ENCODE measurements at regions not wholly inside any gene's neighbourhood (a gene's known extent, or its start where the extent isn't known, plus 50 kb on each side); places are given as distances from the start of the nearest gene placed in this dataset.

- no peak for TF ChIP-seq ZNF678 (CRISPR knock-in tag; IDR thresholded peaks at IDR 0.05)
- TF ChIP-seq ZFP82 (CRISPR knock-in tag; IDR thresholded peaks at IDR 0.05; ENCODE audit: borderline replicate concordance): peak; percentile 93; the same call in 1 of the 2 replicates
- TF ChIP-seq SMAD3 (CRISPR knock-in tag; IDR thresholded peaks at IDR 0.05): peak; percentile 94
- peak; percentile 82 for TF ChIP-seq CREM (IDR thresholded peaks at IDR 0.05)
- no peak for TF ChIP-seq CREM (CRISPR knock-in tag; IDR thresholded peaks at IDR 0.05)
- peak; percentile 51 for TF ChIP-seq TFE3 (CRISPR knock-in tag; IDR thresholded peaks at IDR 0.05)
- TF ChIP-seq PAWR (CRISPR knock-in tag; IDR thresholded peaks at IDR 0.05; ENCODE audit: borderline replicate concordance): no peak
- TF ChIP-seq PRMT3 (CRISPR knock-in tag; IDR thresholded peaks at IDR 0.05; ENCODE audit: borderline replicate concordance, low read depth): 0 out of 2 replicates have a peak, but pooled peaks have one; percentile 20
- TF ChIP-seq PHF8 (CRISPR knock-in tag; IDR thresholded peaks at IDR 0.05): 0 out of 2 replicates have a peak, but pooled peaks have one; percentile 18
- peak; percentile 95; the same call in 1 of the 2 replicates for TF ChIP-seq MIER3 (CRISPR knock-in tag; IDR thresholded peaks at IDR 0.05; ENCODE audit: borderline replicate concordance)
- peak; percentile 66; the same call in 1 of the 2 replicates for TF ChIP-seq PLSCR1 (CRISPR knock-in tag; IDR thresholded peaks at IDR 0.05; ENCODE audit: borderline replicate concordance)
- 0 out of 2 replicates have a peak, but pooled peaks have one; percentile 43 for TF ChIP-seq AKAP8 (CRISPR knock-in tag; IDR thresholded peaks at IDR 0.05)
- TF ChIP-seq TP53 (CRISPR knock-in tag; conservative IDR thresholded peaks at IDR 0.05): no peak
- TF ChIP-seq CEBPB (IDR thresholded peaks at IDR 0.05; ENCODE audit: borderline replicate concordance, low read depth, low read length): no peak
- no peak for TF ChIP-seq ZNF383 (CRISPR knock-in tag; IDR thresholded peaks at IDR 0.05; ENCODE audit: borderline replicate concordance)
- no peak for TF ChIP-seq IRX3 (CRISPR knock-in tag; IDR thresholded peaks at IDR 0.05; ENCODE audit: borderline replicate concordance, low read depth)
- peak; percentile 97 for TF ChIP-seq TEAD3 (CRISPR knock-in tag; optimal IDR thresholded peaks at IDR 0.05; ENCODE audit: borderline replicate concordance)
- TF ChIP-seq ZGPAT (CRISPR knock-in tag; IDR thresholded peaks at IDR 0.05): peak; percentile 92
- 0 out of 2 replicates have a peak, but pooled peaks have one; percentile 23 for TF ChIP-seq SKIL (CRISPR knock-in tag; IDR thresholded peaks at IDR 0.05; ENCODE audit: borderline replicate concordance)
- 0 out of 2 replicates have a peak, but pooled peaks have one; percentile 25 for TF ChIP-seq ZBTB37 (CRISPR knock-in tag; IDR thresholded peaks at IDR 0.05)
These were observed 116.5 kb downstream of the TTC6 start (continued) for GRCh38 chr14:37711831-37712475.
